Head of caudate nucleus (tissue), 42 donors: ENCODE measurements at regions not wholly inside any gene's neighbourhood (a gene's known extent, or its start where the extent isn't known, plus 50 kb on each side); places are given as distances from the start of the nearest gene placed in this dataset.

Experiments used
- DNase-seq, 42 donors: peaks; one replicate each; pipeline versions ENCODE4 v3.0.0 to v3.0.0-alpha.2; 2020 to 2021; ENCODE audit warnings: mixed read lengths in 7 of 42
- intact Hi-C: fragments of 100-400 bp; cut with DNase I; formaldehyde crosslinking; loops from one replicate; pipeline ENCODE4 v1.15.0; 2022

- intact Hi-C loops: no loop called here
- DNase-seq: peak in 2 of 42 donors; percentile 5 to 22
Observed at GRCh38 chr2:129656081-129656598, 323.3 kb upstream of the RAB6C start.

- intact Hi-C loops: no loop called here
Observed at GRCh38 chr2:129658430-129658829, 321.0 kb upstream of the RAB6C start.

GRCh38 chr2:129661935-129662334 is 317.5 kb upstream of the RAB6C start:
- intact Hi-C loops: no loop called here
- DNase-seq: peak in 1 of 42 donors; percentile 21

More at GRCh38 chr2:129658430-129658829, 321.0 kb upstream of the RAB6C start:
- peak in 2 of 42 donors; percentile 9 to 12 for DNase-seq

- intact Hi-C loops: no loop called here
Observed at GRCh38 chr2:129667577-129667976, 311.9 kb upstream of the RAB6C start.

GRCh38 chr2:129672521-129672920 is 306.9 kb upstream of the RAB6C start:
- DNase-seq: no peak
- intact Hi-C loops: no loop called here

More at GRCh38 chr2:129667577-129667976, 311.9 kb upstream of the RAB6C start:
- DNase-seq: peak in 1 of 42 donors; percentile 35

GRCh38 chr2:129673234-129673633 is 306.2 kb upstream of the RAB6C start:
- intact Hi-C loops: no loop called here
- DNase-seq: peak in 1 of 42 donors; percentile 43

- DNase-seq: peak in 1 of 42 donors; percentile 39
- intact Hi-C loops: no loop called here
Observed at GRCh38 chr2:129673847-129674711, 305.4 kb upstream of the RAB6C start.

GRCh38 chr2:129678751-129679150 is 300.7 kb upstream of the RAB6C start:
- peak in 1 of 42 donors; percentile 25 for DNase-seq
- intact Hi-C loops: no loop called here

- intact Hi-C loops: no loop called here
- DNase-seq: no peak
Observed at GRCh38 chr2:129681788-129682187, 297.7 kb upstream of the RAB6C start.

GRCh38 chr2:129689653-129690448 is 289.6 kb upstream of the RAB6C start:
- DNase-seq: no peak
- intact Hi-C loops: no loop called here

- intact Hi-C loops: no loop called here
- no peak for DNase-seq
Observed at GRCh38 chr2:129695496-129695895, 284.0 kb upstream of the RAB6C start.

- DNase-seq: no peak
- intact Hi-C loops: no loop called here
Observed at GRCh38 chr2:129698593-129698992, 280.9 kb upstream of the RAB6C start.

- intact Hi-C loops: no loop called here
- DNase-seq: no peak
Observed at GRCh38 chr2:129699781-129700573, 279.5 kb upstream of the RAB6C start.

- DNase-seq: no peak
- intact Hi-C loops: no loop called here
Observed at GRCh38 chr2:129702416-129703176, 276.9 kb upstream of the RAB6C start.

- intact Hi-C loops: no loop called here
- no peak for DNase-seq
Observed at GRCh38 chr2:129705085-129705484, 274.4 kb upstream of the RAB6C start.

GRCh38 chr2:129707800-129708199 is 271.7 kb upstream of the RAB6C start:
- no peak for DNase-seq
- intact Hi-C loops: no loop called here

- peak in 1 of 42 donors; percentile 11 for DNase-seq
- intact Hi-C loops: no loop called here
Observed at GRCh38 chr2:129708221-129708967, 271.1 kb upstream of the RAB6C start.
